Hepatic stellate cell (primary cell): ENCODE measurements at regions not wholly inside any gene's neighbourhood (a gene's known extent, or its start where the extent isn't known, plus 50 kb on each side); places are given as distances from the start of the nearest gene placed in this dataset.

ENCODE experiments used
- DNase-seq: peaks from one replicate; pipeline ENCODE4 v3.0.0; 2011; ENCODE audit warnings: low spot score

DNA sequence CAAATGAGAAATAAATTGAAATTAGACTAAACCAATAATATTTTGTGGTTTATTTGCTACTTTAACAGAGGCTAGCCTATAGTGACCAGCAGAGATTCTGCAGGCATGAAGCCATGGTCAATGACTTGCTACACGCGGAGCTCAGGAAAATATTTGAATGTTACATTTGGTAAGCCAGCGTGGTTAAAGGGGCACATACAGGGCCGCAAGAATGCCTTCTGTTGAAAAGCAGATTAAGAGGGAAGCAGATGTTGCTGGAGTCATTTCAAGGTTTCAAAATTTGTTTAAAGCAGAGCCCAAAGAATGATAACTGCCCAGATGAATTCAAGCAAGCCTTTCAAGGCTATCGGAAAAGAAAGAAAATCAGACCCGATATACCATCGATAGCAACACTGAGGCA, 294.3 kb upstream of the MAN1A1 start:
- DNase-seq, result no peak

- DNase-seq, result no peak
Observed at GRCh38 chr6:119637768-119638167, 288.2 kb upstream of the MAN1A1 start.

- DNase-seq, result no peak
Observed at GRCh38 chr6:119636060-119636459, 286.5 kb upstream of the MAN1A1 start.

DNA sequence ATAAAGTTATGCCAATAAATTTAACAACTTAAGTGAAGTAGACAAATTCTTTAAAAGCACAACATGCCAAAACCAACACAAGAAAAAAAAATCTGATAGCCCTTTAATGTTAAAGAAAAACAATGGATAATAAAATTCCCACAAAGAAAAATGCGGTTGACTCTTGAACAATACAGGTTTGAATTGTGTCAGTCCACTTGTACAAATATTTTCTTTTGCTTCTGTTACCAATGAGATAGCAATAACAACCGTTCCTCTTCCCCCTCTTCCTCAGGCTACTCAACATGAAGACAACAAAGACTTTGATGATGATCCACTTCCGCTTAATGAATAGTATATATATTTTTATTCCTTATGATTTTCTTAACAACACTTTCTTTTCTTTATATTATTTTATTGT, 283.9 kb upstream of the MAN1A1 start:
- DNase-seq, result no peak

DNA sequence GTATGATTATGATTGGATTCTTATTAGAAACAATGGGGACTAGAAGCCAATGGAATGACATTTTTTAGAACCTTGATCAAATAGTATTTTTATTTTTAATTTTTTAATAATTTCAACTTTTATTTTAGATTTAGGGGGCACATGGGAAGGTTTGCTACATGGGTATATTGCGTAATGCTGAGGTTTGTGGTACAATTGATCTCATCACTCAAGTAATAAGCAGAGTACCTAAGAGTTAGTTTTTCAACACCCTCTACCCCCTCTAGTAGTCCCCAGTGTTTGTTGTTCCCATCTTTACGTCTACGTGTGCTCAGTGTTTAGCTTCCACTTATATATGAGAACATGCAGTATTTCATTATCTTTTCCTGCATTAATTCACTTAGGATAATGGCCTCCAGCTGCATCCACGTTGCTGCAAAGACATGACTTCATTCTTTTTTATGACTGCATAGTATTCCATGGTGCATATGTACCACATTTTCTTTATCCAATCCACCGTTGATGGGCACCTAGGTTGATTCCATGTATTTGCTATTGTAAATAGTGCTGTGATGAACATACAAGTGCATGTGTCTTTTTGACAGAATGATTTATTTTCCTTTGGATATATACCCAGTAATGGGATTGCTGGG, 281.1 kb upstream of the MAN1A1 start:
- DNase-seq, result no peak

GRCh38 chr6:119628691-119629594, 279.4 kb upstream of the MAN1A1 start:
- DNase-seq, result no peak

DNA sequence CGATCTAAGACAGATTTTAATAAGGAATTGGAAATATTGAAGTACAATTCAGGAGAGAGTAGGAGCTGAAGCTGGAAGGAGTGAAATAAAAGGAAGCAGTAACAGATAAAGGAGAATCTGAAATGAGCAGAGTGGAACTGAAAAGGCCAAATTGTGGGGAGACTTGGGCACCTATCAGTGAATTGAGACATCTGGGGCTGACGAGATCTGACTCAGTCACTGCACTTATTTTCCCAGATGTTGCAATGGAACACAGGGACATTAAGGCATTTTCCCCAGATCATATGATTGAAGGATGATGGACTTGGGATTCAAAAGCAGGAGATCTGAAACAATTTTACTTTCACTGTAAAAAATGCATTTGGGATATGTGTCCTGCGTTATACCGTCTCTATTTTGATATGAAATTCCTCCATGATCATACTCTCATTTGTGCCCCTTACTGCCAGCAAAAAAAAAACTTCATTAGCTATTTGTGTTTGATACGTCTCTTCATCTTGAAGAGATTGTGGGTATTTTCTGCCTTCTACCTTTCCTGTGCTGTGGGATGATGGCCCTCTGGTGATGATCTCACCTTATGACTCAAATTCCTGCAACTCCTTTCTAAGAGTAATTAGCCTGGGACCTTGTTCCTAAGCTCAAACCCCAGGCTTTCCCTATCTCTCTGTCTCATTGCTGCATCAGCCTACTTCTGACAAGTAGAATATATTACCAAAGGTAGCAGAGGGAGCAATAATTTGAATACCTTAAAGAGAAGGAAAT, 278.5 kb upstream of the MAN1A1 start:
- DNase-seq, result no peak

DNA sequence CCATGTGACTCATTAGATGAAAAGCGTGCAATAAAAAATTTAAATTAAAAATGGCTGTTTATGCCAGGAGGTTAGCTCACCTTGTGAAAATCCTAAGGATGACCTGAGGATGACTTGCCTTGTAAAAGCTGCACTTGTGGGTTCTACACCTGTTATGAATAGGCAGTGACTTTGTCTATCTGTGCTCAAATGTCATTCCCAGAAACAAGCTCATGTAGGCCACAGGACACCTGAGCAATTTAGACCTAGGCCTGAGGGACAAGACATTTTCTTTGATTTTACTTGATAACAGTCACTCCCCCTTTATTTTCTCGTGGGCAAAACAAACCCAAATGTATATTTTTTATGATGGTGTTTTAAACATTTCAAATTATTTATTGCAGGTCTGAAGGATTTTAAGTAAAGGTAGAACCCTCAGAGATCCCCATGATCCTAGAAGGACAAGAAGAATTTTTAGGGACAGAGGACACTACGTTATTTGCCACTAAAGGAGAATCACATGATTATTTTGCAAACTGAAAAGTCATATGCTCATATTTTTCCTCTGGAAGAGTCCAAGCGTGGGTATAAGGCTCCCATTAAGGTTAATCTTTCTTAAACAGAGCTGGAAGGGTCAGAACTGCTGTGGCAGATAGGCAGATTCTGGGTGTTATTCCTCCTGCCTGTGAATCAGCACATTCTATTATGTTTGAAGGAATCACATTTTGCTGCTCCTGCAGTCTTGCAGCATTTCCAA, 277.5 kb upstream of the MAN1A1 start:
- no peak for DNase-seq

DNA sequence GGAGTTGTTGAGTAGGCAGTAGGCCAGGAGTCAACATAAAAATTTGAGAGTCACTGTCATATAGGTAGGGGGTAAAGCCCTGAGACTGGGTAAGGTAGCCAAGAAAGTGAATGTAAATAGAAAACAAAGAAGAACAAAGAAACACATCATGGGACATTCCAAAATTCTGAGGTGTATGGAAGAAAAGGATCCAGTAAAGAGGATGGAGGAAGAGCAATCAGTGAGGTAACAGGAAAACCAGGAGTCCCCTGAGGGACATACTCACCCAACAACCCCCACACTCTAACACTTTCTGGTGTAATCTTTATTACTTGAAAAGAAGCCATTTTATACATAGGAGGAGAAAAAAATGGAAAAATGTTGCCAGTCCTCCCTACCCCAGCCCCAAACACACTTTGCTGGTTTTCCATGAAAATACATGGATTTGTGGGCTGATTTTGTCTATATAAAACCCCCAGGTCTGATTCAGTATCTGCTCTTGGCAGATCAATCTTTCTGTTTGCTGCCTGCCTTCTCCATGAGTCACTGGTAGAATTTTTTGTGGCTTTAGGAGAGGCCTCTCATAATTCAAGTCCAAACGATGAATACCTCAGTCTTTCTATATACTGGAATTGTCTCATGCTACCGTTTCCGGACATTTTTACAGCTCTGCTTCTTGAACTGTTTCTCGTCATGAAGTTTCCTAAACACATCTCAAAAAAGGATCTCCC, 271.4 kb upstream of the MAN1A1 start:
- DNase-seq, result peak; percentile 36

DNA sequence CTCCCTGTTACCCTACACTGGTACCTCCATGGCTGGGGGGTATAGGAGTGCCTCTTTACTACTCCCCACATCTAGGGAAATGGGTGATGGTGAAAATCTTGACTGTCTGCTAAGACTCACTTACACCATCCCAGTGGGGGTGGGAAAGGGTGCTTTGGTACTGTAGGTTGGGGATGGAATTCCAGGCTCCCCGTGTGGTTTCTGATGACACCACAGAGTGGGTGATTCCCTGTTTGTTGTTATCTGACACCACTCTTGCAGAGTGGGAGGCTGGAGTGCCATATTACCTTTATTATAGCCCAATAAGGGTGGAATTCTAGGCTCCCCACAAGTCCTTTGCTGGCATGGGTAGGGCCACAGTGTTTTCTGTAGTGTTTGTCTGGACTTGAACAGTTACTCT, 264.6 kb upstream of the MAN1A1 start:
- DNase-seq, result no peak

DNA sequence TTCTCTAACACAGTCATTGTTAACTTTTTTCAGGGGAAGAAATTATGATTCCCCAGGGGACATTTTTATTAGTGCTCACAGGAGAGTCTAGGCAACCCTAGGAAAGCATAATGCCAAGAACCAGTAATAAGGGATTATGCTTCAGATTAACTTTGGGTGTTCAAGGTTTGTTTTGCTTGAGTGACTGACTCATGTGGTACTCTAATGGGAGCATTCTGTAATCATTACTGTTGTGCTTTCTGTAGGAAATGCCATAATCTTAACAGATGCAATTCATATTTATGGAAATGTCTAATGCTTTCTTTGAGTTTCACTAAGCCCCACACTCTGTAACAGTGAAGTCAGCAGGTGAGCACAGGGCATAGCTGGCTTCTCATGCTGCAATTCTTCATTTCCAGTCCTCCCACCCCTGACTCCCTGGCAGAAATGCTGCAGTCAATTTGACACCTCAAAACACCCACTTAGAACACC, 263.4 kb upstream of the MAN1A1 start:
- no peak for DNase-seq

- no peak for DNase-seq
Observed at GRCh38 chr6:119612176-119612891, 262.8 kb upstream of the MAN1A1 start.

- DNase-seq, result no peak
Observed at GRCh38 chr6:119610754-119611153, 261.2 kb upstream of the MAN1A1 start.

- DNase-seq, result no peak
Observed at GRCh38 chr6:119610265-119610664, 260.7 kb upstream of the MAN1A1 start.

GRCh38 chr6:119609865-119610264, 260.3 kb upstream of the MAN1A1 start:
- no peak for DNase-seq

- no peak for DNase-seq
Observed at GRCh38 chr6:119608994-119609393, 259.4 kb upstream of the MAN1A1 start.

GRCh38 chr6:119604124-119604523, 254.6 kb upstream of the MAN1A1 start:
- DNase-seq, result no peak

DNA sequence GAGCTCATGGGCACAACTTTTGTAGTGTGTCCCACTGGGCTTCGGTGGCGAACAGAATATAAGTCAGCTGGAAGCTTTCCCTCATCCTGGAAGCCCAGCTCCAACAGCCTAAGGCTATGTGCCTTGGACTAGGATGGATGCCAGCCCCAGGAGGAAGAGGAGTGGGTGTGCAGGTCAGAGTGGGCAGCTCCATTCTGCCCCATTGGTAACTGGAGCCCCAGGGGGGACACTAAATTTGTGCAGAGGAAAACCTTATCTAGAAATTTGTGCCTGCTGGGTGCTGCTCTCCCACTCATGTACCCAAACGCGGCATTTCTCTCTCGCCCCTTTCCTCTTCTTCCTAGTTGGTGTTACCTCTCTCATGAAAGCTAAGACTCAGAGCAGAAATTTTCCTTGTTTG, 253.9 kb upstream of the MAN1A1 start:
- DNase-seq, result no peak

DNA sequence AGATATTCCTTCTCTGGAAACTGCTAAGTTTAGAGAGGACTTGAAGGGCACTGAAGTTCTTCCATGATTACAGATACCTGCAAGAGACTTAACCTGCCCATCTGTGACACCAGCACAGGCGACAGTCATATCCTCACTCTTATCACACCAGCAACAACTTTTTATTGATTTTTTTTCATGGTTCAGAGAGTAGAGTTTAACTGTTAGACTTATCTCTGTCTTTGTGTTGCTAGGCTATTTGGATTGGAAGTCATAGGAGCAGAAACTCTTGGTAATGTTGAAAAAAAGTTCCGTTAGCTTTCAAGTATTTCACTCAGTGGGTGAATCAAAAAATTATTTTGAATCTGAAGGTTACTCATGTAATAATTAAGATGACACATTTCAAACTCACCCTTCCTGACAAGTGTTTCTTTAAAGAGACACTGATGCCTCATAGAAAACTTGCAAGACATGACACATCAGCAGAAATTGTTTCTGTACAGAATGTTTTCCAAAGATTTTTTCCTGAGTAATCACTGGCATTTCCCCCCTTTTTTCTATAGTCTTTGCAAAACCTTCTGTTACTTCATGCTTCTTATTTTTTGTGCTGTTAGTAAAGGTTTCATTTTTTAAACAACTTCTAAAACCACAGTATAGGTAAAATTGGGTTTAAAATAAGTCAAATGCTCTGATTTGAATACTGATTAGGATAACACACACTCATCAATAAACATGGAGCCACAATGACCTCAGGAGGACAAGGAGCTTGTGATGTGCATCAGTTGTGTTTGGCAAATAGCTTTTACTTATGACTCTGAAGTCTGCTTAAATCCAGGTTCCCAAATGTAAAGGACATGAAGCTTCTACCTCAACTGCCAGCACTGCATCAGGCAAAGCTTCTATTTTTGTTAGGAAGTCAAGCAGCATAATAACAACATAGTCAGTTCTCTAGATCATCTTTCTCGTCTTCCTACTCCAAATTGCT, 252.9 kb upstream of the MAN1A1 start:
- peak; percentile 32 for DNase-seq

GRCh38 chr6:119598883-119599282, 249.3 kb upstream of the MAN1A1 start:
- DNase-seq, result no peak
